ENCODE measurements at regions not wholly inside any gene's neighbourhood (a gene's known extent, or its start where the extent isn't known, plus 50 kb on each side); places are given as distances from the start of the nearest gene placed in this dataset.

DNA sequence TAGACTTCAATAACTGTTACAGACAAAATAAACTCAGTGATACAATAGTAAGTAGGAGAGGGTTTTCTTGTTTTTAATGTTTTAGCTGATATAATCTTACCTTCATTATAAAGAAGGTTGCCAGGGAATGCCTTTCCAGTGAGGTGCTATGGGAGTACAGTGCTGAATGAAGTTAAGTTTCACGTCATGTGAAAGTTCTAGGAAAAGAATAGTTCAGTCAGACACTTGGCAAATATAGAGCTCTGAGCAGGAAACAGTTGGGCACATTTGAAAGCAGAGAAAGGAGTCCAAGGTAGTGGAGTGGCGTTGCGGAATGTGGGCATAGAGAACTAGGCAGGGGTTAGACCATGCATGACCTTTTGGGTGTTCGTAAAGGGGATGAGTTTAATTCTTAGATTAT, 88.6 kb upstream of the DCN start:
- H3K9me3 ChIP-seq (ENCODE audit: control insufficient read depth, insufficient read depth, low read depth, low read length): no peaks in the 10 kb centered on the region
- H3K4me3 ChIP-seq (ENCODE audit: low read depth in 2 of 2, low read length in 2 of 2): no peak overlapping the region
- H3K4me1 ChIP-seq (ENCODE audit: control insufficient read depth, insufficient read depth, low read length): no peaks in the 10 kb centered on the region
- DNase-seq (ENCODE audit: low read depth, low spot score) (no peak), ATAC-seq (no peak)
- no peak overlapping the region for H3K27ac ChIP-seq (ENCODE audit: low read length)
- intact Hi-C loops (cut with micrococcal nuclease; ENCODE audit: unreplicated experiment) (no loop called here), in situ Hi-C loops (cut with HindIII; ENCODE audit: low pct_unique_long_range_greater_than_20kb, low sequenced_read_pairs) (no loop called here)
- no peaks in the 10 kb centered on the region for H3K27me3 ChIP-seq (ENCODE audit: control insufficient read depth, insufficient read depth, low read length)
- ChIA-PET POLR2A (interaction anchor here (0.7 kb wide), 1 partner anchor 775 kb away, joined by 5 read pairs; no protein-coding TSS in a partner anchor), CTCF (no interaction called here)
- BruUV-seq (replicated peaks): no TSS peak
- no peak for TF ChIP-seq SIN3A (IDR thresholded peaks at IDR 0.05; ENCODE audit: borderline replicate concordance, insufficient read depth, low read depth, low read length)
- H3K36me3 ChIP-seq (ENCODE audit: control insufficient read depth, insufficient read depth, low read length): no peaks in the 10 kb centered on the region

DNA sequence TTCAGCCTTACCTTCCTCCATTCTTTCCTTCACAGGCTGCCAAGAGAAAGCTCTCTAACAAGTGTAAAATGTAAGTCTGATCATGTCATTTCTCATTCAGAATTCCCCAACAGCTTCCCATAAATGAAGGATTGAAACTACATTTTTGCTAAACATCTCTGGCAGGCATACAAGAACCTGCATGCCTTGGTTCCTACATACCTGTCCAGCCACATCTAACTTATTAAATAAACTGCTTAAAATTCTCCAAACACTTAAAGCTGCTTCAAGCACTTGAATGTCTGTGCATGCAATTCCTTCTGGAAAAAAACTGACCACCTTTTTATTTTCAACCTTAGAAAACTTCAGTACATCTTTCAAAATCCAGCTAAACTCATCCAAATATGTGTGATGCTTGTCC, 84.4 kb upstream of the DCN start:
- Histone ChIP-seq H3K27ac (ENCODE audit: low read length) (no peak overlapping the region), H3K4me3 (ENCODE audit: low read depth in 2 of 2, low read length in 2 of 2) (no peak overlapping the region), H3K36me3 (ENCODE audit: control insufficient read depth, insufficient read depth, low read length) (no peaks in the 10 kb centered on the region), H3K4me1 (ENCODE audit: control insufficient read depth, insufficient read depth, low read length) (no peaks in the 10 kb centered on the region), H3K9me3 (ENCODE audit: control insufficient read depth, insufficient read depth, low read depth, low read length) (no peaks in the 10 kb centered on the region), H3K27me3 (ENCODE audit: control insufficient read depth, insufficient read depth, low read length) (no peaks in the 10 kb centered on the region)
- DNase-seq (ENCODE audit: low read depth, low spot score) (no peak), ATAC-seq (no peak)
- TF ChIP-seq, protein P1, sequence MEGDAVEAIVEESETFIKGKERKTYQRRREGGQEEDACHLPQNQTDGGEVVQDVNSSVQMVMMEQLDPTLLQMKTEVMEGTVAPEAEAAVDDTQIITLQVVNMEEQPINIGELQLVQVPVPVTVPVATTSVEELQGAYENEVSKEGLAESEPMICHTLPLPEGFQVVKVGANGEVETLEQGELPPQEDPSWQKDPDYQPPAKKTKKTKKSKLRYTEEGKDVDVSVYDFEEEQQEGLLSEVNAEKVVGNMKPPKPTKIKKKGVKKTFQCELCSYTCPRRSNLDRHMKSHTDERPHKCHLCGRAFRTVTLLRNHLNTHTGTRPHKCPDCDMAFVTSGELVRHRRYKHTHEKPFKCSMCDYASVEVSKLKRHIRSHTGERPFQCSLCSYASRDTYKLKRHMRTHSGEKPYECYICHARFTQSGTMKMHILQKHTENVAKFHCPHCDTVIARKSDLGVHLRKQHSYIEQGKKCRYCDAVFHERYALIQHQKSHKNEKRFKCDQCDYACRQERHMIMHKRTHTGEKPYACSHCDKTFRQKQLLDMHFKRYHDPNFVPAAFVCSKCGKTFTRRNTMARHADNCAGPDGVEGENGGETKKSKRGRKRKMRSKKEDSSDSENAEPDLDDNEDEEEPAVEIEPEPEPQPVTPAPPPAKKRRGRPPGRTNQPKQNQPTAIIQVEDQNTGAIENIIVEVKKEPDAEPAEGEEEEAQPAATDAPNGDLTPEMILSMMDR (IDR thresholded peaks at IDR 0.05): no peak
- no peak for TF ChIP-seq POLR2AphosphoS5 (IDR thresholded peaks at IDR 0.05; ENCODE audit: low read depth, low read length)
- TF ChIP-seq TCF7L2 (IDR thresholded peaks at IDR 0.05; ENCODE audit: low read depth, low read length): no peak
- TF ChIP-seq, protein P2, sequence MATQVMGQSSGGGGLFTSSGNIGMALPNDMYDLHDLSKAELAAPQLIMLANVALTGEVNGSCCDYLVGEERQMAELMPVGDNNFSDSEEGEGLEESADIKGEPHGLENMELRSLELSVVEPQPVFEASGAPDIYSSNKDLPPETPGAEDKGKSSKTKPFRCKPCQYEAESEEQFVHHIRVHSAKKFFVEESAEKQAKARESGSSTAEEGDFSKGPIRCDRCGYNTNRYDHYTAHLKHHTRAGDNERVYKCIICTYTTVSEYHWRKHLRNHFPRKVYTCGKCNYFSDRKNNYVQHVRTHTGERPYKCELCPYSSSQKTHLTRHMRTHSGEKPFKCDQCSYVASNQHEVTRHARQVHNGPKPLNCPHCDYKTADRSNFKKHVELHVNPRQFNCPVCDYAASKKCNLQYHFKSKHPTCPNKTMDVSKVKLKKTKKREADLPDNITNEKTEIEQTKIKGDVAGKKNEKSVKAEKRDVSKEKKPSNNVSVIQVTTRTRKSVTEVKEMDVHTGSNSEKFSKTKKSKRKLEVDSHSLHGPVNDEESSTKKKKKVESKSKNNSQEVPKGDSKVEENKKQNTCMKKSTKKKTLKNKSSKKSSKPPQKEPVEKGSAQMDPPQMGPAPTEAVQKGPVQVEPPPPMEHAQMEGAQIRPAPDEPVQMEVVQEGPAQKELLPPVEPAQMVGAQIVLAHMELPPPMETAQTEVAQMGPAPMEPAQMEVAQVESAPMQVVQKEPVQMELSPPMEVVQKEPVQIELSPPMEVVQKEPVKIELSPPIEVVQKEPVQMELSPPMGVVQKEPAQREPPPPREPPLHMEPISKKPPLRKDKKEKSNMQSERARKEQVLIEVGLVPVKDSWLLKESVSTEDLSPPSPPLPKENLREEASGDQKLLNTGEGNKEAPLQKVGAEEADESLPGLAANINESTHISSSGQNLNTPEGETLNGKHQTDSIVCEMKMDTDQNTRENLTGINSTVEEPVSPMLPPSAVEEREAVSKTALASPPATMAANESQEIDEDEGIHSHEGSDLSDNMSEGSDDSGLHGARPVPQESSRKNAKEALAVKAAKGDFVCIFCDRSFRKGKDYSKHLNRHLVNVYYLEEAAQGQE (IDR thresholded peaks at IDR 0.05; ENCODE audit: insufficient read depth in 1 of 2, low read depth in 2 of 2, low read length in 1 of 2): no peak
- TF ChIP-seq SIN3A (IDR thresholded peaks at IDR 0.05; ENCODE audit: borderline replicate concordance, insufficient read depth, low read depth, low read length): no peak
- intact Hi-C loops (cut with micrococcal nuclease; ENCODE audit: unreplicated experiment) (no loop called here), in situ Hi-C loops (cut with HindIII; ENCODE audit: low pct_unique_long_range_greater_than_20kb, low sequenced_read_pairs) (no loop called here)
- ChIA-PET CTCF (no interaction called here), POLR2A (no interaction called here)
- no TSS peak for BruUV-seq (replicated peaks)

DNA sequence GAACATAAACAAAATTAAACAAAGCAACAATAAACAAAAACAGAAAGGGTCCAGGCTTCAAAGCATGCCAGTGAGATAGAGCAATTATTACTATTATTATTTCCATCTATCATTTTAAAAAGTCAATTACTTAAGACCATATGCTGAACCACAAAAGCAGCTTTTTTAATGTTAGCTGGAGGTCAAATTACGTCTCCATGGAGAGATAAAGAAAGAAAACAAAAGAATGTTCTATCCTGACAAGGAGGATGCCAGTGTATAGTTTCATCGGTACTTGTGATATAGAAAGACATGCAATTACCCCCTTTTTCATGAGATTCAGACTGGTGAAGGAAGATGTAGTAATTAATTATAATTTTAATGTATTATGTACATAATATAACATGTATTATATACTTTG, 81.6 kb upstream of the DCN start:
- ChIA-PET CTCF (interaction anchor here (0.6 kb wide), 1 partner anchor 384 kb away, joined by 3 read pairs; no protein-coding TSS in a partner anchor), POLR2A (no interaction called here)
- no peaks in the 10 kb centered on the region for H3K9me3 ChIP-seq (ENCODE audit: control insufficient read depth, insufficient read depth, low read depth, low read length)
- in situ Hi-C loops (cut with HindIII; ENCODE audit: low pct_unique_long_range_greater_than_20kb, low sequenced_read_pairs) (no loop called here), intact Hi-C loops (cut with micrococcal nuclease; ENCODE audit: unreplicated experiment) (no loop called here)
- H3K4me3 ChIP-seq (ENCODE audit: low read depth in 2 of 2, low read length in 2 of 2): no peak overlapping the region
- ATAC-seq (no peak), DNase-seq (ENCODE audit: low read depth, low spot score) (no peak)
- H3K27me3 ChIP-seq (ENCODE audit: control insufficient read depth, insufficient read depth, low read length): no peaks in the 10 kb centered on the region
- no peaks in the 10 kb centered on the region for H3K4me1 ChIP-seq (ENCODE audit: control insufficient read depth, insufficient read depth, low read length)
- no peaks in the 10 kb centered on the region for H3K36me3 ChIP-seq (ENCODE audit: control insufficient read depth, insufficient read depth, low read length)
- BruUV-seq (replicated peaks): no TSS peak
- TF ChIP-seq TCF7L2 (IDR thresholded peaks at IDR 0.05; ENCODE audit: low read depth, low read length) (no peak), SIN3A (IDR thresholded peaks at IDR 0.05; ENCODE audit: borderline replicate concordance, insufficient read depth, low read depth, low read length) (no peak), POLR2AphosphoS5 (IDR thresholded peaks at IDR 0.05; ENCODE audit: low read depth, low read length) (no peak)
- TF ChIP-seq, protein P1 (IDR thresholded peaks at IDR 0.05): no peak
- TF ChIP-seq, protein P2 (IDR thresholded peaks at IDR 0.05; ENCODE audit: insufficient read depth in 1 of 2, low read depth in 2 of 2, low read length in 1 of 2): no peak
- H3K27ac ChIP-seq (ENCODE audit: low read length): no peak overlapping the region
